Right lobe of liver (tissue), 4 donors: ENCODE measurements at regions not wholly inside any gene's neighbourhood (a gene's known extent, or its start where the extent isn't known, plus 50 kb on each side); places are given as distances from the start of the nearest gene placed in this dataset.

ENCODE experiments used
- POLR2A ChIP-seq: fragments of 450-650 bp; IDR thresholded peaks from one replicate; pipeline ENCODE4 v1.6.1; 2017; ENCODE audit warnings: antibody characterized with exemption, mild to moderate bottlenecking
- TF ChIP-seq, protein P1 (sequence below), 4 donors: fragments of 200-600 bp in 3 of 4; fragments of 450-650 bp in 1 of 4; IDR thresholded peaks; one replicate each; pipeline versions ENCODE4 v1.5.1 to v1.8.0; 2016 to 2022; ENCODE audit warnings: antibody characterized with exemption in 4 of 4, mild to moderate bottlenecking in 2 of 4
- donor health status: DM: no; HTN: no; CAD: no.
- donor health status: DM: no; HTN: no; CAD: no.
- donor health status: DM: no; HTN: yes; CAD: no.

DNA sequence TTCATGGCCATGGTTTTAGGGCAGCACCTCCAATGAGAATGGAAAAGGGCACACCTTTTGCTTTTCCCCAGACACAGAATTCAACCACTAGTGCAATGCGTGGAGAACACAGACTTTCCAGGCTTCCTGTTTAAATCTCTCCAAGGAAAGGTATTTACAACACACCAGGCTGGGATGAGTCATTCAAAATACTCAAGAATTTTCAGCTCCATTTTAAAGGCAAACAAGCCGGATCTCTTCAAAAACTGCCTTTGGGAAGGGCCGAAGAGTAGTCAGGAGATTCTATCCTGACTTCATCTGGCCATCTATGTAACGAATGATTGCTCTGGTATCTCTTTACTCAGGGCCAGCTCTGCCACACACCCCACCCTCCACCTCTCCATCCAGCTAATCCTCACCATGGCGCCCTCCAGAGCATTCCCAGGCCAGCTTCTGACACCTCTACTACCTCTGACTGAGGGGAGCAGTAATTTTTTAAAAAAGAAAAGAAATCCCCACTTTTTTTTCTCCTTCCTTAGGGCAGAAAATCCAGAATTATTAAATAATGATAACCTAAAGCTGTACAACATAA is 254.6 kb downstream of the LY86 start:
- TF ChIP-seq, protein P1, sequence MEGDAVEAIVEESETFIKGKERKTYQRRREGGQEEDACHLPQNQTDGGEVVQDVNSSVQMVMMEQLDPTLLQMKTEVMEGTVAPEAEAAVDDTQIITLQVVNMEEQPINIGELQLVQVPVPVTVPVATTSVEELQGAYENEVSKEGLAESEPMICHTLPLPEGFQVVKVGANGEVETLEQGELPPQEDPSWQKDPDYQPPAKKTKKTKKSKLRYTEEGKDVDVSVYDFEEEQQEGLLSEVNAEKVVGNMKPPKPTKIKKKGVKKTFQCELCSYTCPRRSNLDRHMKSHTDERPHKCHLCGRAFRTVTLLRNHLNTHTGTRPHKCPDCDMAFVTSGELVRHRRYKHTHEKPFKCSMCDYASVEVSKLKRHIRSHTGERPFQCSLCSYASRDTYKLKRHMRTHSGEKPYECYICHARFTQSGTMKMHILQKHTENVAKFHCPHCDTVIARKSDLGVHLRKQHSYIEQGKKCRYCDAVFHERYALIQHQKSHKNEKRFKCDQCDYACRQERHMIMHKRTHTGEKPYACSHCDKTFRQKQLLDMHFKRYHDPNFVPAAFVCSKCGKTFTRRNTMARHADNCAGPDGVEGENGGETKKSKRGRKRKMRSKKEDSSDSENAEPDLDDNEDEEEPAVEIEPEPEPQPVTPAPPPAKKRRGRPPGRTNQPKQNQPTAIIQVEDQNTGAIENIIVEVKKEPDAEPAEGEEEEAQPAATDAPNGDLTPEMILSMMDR (IDR thresholded peaks at IDR 0.05), result no peak
- no peak for TF ChIP-seq POLR2A
